HepG2 (cell line): ENCODE measurements at regions not wholly inside any gene's neighbourhood (a gene's known extent, or its start where the extent isn't known, plus 50 kb on each side); places are given as distances from the start of the nearest gene placed in this dataset.

Experiments used
- ATAC-seq: fragments of 200-7000 bp; cut with Tn5 transposase; 3 replicates; pipeline ENCODE4 v1.9.1; 2020; ENCODE audit warnings: mild to moderate bottlenecking, moderate library complexity
- BruUV-seq: library from RNA; stranded (reverse); fragments of 400-500 nt; replicated peaks from 2 replicates; lab custom pipeline; 2021; lab: Mats Ljungman, UMichigan
- CTCF ChIA-PET: fragments of 300-600 bp; formaldehyde crosslinking; extraction: SDS; loops from one replicate; lab custom pipeline; 2021; ENCODE audit warnings: low total read pairs, inconsistent platforms, low intra/inter-chr PET ratio; lab: Yijun Ruan, JAX
- POLR2A ChIA-PET: fragments of 350-600 bp; sonication (Branson Sonifier 250); formaldehyde crosslinking; loops from one replicate; lab custom pipeline; 2020; ENCODE audit warnings: antibody characterized with exemption, inconsistent platforms; lab: Yijun Ruan, JAX
- DNase-seq: peaks from one replicate; pipeline ENCODE4 v3.0.0-alpha.2; 2015; ENCODE audit warnings: low spot score
- FAIRE-seq: peaks from 3 replicates; lab custom pipeline; 2011; peaks lifted over from hg19 to GRCh38; lab: Jason Lieb, UNC
- H2AFZ ChIP-seq: one replicate; pipeline ENCODE4 v1.6.1; 2011; ENCODE audit warnings: low read length, inconsistent platforms
- H3K27ac ChIP-seq: fragments of 300-600 bp; 3 replicates; pipeline ENCODE4 v1.8.0; 2011; ENCODE audit warnings: mixed run types, mild to moderate bottlenecking, mixed read lengths, low read length, inconsistent platforms; ENCODE audit not compliant: insufficient read depth; ENCODE audit errors: extremely low read length
- H3K27me3 ChIP-seq, 2 experiments: fragments of 200-600 bp in 1 of 2; 2 replicates in 1 of 2; 3 replicates in 1 of 2; pipeline versions ENCODE4 v1.6.0 to v1.8.0; 2011; ENCODE audit warnings: low read length in 2 of 2, mild to moderate bottlenecking in 2 of 2, moderate library complexity in 2 of 2, inconsistent platforms in 1 of 2; ENCODE audit not compliant: insufficient read depth in 2 of 2, control insufficient read depth in 1 of 2
- H3K36me3 ChIP-seq, 2 experiments: fragments of 200-600 bp in 1 of 2; replicated peaks in 1 of 2; 2 replicates in 1 of 2; 3 replicates in 1 of 2; pipeline versions ENCODE4 v1.5.1 to v1.8.0; 2011; ENCODE audit warnings: low read length in 2 of 2, inconsistent platforms in 1 of 2; ENCODE audit not compliant: insufficient read depth in 2 of 2, control insufficient read depth in 1 of 2
- H3K4me1 ChIP-seq: 2 replicates; pipeline ENCODE4 v1.5.1; 2012; ENCODE audit warnings: low read length, inconsistent platforms; ENCODE audit not compliant: insufficient read depth
- H3K4me2 ChIP-seq: 2 replicates; pipeline ENCODE4 v1.6.0; 2011; ENCODE audit warnings: low read depth, low read length, inconsistent platforms
- H3K4me3 ChIP-seq, 3 experiments: fragments of 200-600 bp in 1 of 3; sonication (generic), shearing (Covaris generic) in 1 of 3; replicated peaks in 1 of 3; 2 replicates each; pipeline ENCODE4 v1.5.1; 2011 to 2016; ENCODE audit warnings: low read length in 3 of 3, inconsistent platforms in 2 of 3, low read depth in 2 of 3, mild to moderate bottlenecking in 2 of 3, control low read depth in 1 of 3, mixed read lengths in 1 of 3; ENCODE audit not compliant: insufficient read depth in 1 of 3
- H3K79me2 ChIP-seq: one replicate; pipeline ENCODE4 v1.6.1; 2011; ENCODE audit warnings: low read length, inconsistent platforms; ENCODE audit not compliant: insufficient read depth
- H3K9ac ChIP-seq: 2 replicates; pipeline ENCODE4 v1.6.0; 2011; ENCODE audit warnings: mild to moderate bottlenecking, low read depth, low read length, inconsistent platforms; ENCODE audit not compliant: insufficient read depth
- H3K9me3 ChIP-seq: 2 replicates; pipeline ENCODE4 v1.5.1; 2012; ENCODE audit warnings: mild to moderate bottlenecking, low read length
- H4K20me1 ChIP-seq: 2 replicates; pipeline ENCODE4 v1.6.0; 2011; ENCODE audit warnings: inconsistent platforms, mild to moderate bottlenecking, low read length, moderate library complexity; ENCODE audit not compliant: insufficient read depth
- HNRNPH1 ChIP-seq: fragments of 200-400 bp; formaldehyde crosslinking; optimal IDR thresholded peaks from 2 replicates; pipeline ENCODE3; 2017; ENCODE audit warnings: mild to moderate bottlenecking, low read depth, low read length
- IRX3 ChIP-seq: sonication (generic); formaldehyde crosslinking; IDR thresholded peaks from 2 replicates; pipeline ENCODE4 v1.8.1; 2023; ENCODE audit warnings: mild to moderate bottlenecking, low read depth, missing genetic modification reagents, borderline replicate concordance
- SMC3 ChIP-seq: IDR thresholded peaks from 2 replicates; pipeline ENCODE4 v1.6.1; 2011; ENCODE audit warnings: low read length, improper control_type of control experiment
- STAG1 ChIP-seq: sonication (generic); formaldehyde crosslinking; IDR thresholded peaks from 2 replicates; pipeline ENCODE4 v1.4.0; 2020; ENCODE audit warnings: missing genetic modification reagents
- ZFP1 ChIP-seq: IDR thresholded peaks from 2 replicates; pipeline ENCODE4 v1.6.1; 2016
- ZNF354B ChIP-seq: sonication (generic); formaldehyde crosslinking; IDR thresholded peaks from 2 replicates; pipeline ENCODE4 v1.8.0; 2022; ENCODE audit warnings: mild to moderate bottlenecking, missing genetic modification reagents
- ZNF460 ChIP-seq: sonication (generic); formaldehyde crosslinking; IDR thresholded peaks from 2 replicates; pipeline ENCODE4 v1.5.1; 2020; ENCODE audit warnings: missing genetic modification reagents, mild to moderate bottlenecking, borderline replicate concordance
- ZNF629 ChIP-seq: sonication (generic); formaldehyde crosslinking; conservative IDR thresholded peaks from 2 replicates; pipeline ENCODE4 v1.5.0; 2020; ENCODE audit warnings: missing genetic modification reagents
- WGBS: methylation state at CpG from one replicate; pipeline ENCODE4 v1.1.6; 2017; ENCODE audit warnings: low lambda C conversion rate; 5-methylcytosine and 5-hydroxymethylcytosine counted together
- in situ Hi-C: cut with HindIII; loops from 2 replicates; pipeline ENCODE4 v1.10.0; 2017; ENCODE audit warnings: low pct_unique_long_range_greater_than_20kb; ENCODE audit not compliant: extremely low pct_ligation_motif_present
- intact Hi-C: fragments of 100-400 bp; cut with micrococcal nuclease; formaldehyde crosslinking; loops from one replicate; pipeline ENCODE4 v1.10.0; 2022; ENCODE audit not compliant: unreplicated experiment
- TF ChIP-seq, protein P1 (sequence below): sonication (generic); formaldehyde crosslinking; IDR thresholded peaks from 2 replicates; pipeline ENCODE4 v1.5.0; 2020; ENCODE audit warnings: mild to moderate bottlenecking, missing genetic modification reagents, moderate library complexity
- TF ChIP-seq, protein P2 (sequence below): sonication (generic); formaldehyde crosslinking; IDR thresholded peaks from 2 replicates; pipeline ENCODE4 v1.4.0; 2020; ENCODE audit warnings: low read depth, mild to moderate bottlenecking, missing genetic modification reagents
- TF ChIP-seq, protein P3 (sequence below): sonication (generic); formaldehyde crosslinking; IDR thresholded peaks from 2 replicates; pipeline ENCODE4 v1.9.0; 2021; ENCODE audit warnings: missing genetic modification reagents, mild to moderate bottlenecking, borderline replicate concordance
- TF ChIP-seq, protein P4 (sequence below): sonication (generic); formaldehyde crosslinking; IDR thresholded peaks from 2 replicates; pipeline ENCODE4 v1.5.0; 2020; ENCODE audit warnings: missing genetic modification reagents, mild to moderate bottlenecking, borderline replicate concordance
- TF ChIP-seq, protein P5 (sequence below): sonication (generic); formaldehyde crosslinking; IDR thresholded peaks from 2 replicates; pipeline ENCODE4 v1.4.0; 2020; ENCODE audit warnings: mild to moderate bottlenecking, missing genetic modification reagents

DNA sequence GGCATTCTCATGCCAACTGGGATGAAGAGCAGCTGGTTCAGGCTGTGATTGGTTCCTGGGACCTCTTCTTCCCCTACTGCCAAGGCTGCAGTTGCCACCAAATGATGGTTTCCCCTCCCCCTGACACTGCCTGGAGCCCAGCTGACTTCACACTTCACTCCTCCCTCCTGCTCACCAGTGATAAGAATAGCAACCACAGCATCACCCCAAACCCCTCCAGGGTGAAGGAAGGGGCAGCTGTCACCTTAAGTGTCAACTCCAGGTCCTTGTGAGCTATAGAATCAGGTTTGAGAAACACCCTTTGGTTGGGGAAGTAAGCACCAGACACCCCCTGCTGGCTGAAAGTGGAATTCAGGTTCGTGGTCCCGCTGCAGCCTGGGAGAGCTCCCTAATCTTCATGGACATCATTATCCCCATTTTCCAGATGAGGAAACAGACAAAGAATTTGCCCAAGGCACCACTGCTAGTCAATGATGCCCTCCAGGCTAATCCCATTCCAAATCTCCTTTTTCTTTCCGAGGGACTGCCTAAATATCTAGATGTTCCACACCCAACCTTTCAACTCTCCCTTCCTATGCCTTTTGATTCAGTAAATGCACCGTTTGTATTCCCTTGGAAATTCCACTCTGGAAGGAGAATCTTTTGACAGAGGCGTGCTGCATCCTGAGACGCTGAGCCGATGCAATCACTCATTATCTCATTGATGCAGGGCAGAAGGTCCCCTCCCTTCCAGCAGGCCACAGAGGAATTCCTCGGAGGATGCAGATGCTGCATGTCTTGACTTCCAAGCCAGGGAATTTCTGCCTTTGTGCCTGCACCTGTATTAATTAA, 50.6 kb upstream of the UQCRFS1 start:
- Histone ChIP-seq H3K4me2 (no peak overlapping the region), H2AFZ (no peak overlapping the region), H3K9ac (no peak overlapping the region), H4K20me1 (no peaks in the 10 kb centered on the region), H3K79me2 (no peaks in the 10 kb centered on the region), H3K36me3 (no peaks in the 10 kb centered on the region), H3K27ac (no peak overlapping the region), H3K4me1 (no peaks in the 10 kb centered on the region), H3K4me3 (no peak overlapping the region), H3K27me3 (no peaks in the 10 kb centered on the region; a peak in 1 of 5 replicates), H3K9me3 (no peaks in the 10 kb centered on the region)
- FAIRE-seq (peak; percentile 8), DNase-seq (peak; percentile 11), ATAC-seq (peak; percentile 69)
- ChIA-PET CTCF (no interaction called here), POLR2A (no interaction called here)
- WGBS, result 8% methylated on average over 8 of the region's 8 CpGs
- intact Hi-C loops, result loop anchor here (2.0 kb wide), 1 partner anchor 179 kb away; no protein-coding TSS in a partner anchor
- BruUV-seq, result no TSS peak
- in situ Hi-C loops, result loop anchor here (10.0 kb wide), 1 partner anchor 529 kb away; no protein-coding TSS in a partner anchor
- TF ChIP-seq SMC3 (peak; percentile 52; the same call in 1 of the 2 replicates), STAG1 (CRISPR knock-in tag) (peak; percentile 54), ZNF460 (no peak), ZNF629 (CRISPR knock-in tag) (peak; percentile 39)
- TF ChIP-seq, protein P1, sequence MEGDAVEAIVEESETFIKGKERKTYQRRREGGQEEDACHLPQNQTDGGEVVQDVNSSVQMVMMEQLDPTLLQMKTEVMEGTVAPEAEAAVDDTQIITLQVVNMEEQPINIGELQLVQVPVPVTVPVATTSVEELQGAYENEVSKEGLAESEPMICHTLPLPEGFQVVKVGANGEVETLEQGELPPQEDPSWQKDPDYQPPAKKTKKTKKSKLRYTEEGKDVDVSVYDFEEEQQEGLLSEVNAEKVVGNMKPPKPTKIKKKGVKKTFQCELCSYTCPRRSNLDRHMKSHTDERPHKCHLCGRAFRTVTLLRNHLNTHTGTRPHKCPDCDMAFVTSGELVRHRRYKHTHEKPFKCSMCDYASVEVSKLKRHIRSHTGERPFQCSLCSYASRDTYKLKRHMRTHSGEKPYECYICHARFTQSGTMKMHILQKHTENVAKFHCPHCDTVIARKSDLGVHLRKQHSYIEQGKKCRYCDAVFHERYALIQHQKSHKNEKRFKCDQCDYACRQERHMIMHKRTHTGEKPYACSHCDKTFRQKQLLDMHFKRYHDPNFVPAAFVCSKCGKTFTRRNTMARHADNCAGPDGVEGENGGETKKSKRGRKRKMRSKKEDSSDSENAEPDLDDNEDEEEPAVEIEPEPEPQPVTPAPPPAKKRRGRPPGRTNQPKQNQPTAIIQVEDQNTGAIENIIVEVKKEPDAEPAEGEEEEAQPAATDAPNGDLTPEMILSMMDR (CRISPR knock-in tag), result peak; percentile 74

DNA sequence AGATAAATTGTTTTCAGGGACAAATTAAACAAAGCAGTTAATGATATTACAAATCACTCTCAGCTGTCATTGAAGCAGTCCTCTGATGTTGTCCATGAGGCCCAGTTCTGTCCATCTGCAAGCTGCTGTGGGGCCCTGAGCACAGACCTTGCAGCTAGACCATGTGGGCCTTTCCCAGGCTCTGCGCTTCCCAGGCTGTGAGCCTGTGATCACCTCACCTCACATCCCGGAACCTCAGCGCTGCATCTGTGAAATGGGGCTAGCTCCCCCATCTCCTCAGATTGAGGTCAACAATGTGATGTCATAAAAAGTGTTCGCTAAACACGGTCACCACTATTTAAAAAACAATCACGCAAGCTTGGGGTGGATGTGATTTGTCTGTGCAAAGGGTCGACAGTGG, 51.9 kb upstream of the UQCRFS1 start:
- H3K27ac ChIP-seq, result no peak overlapping the region
- 33% methylated on average over 7 of the region's 7 CpGs for WGBS
- no peaks in the 10 kb centered on the region for H4K20me1 ChIP-seq
- H3K9me3 ChIP-seq, result no peaks in the 10 kb centered on the region
- ATAC-seq, result no peak
- intact Hi-C loops (no loop called here), in situ Hi-C loops (loop anchor here (10.0 kb wide), 1 partner anchor 530 kb away; no protein-coding TSS in a partner anchor)
- no peak for DNase-seq
- CTCF ChIA-PET, result no interaction called here
- POLR2A ChIA-PET, result no interaction called here
- H3K9ac ChIP-seq, result no peak overlapping the region
- no TSS peak for BruUV-seq
- peaks cover 0 to 5% of the 10 kb centered on the region in 2 experiments; a peak in 1 of 5 replicates for H3K27me3 ChIP-seq
- no peaks in the 10 kb centered on the region for H3K4me1 ChIP-seq
- H3K4me3 ChIP-seq, result no peak overlapping the region
- H3K36me3 ChIP-seq, result no peaks in the 10 kb centered on the region
- no peak overlapping the region for H3K4me2 ChIP-seq
- FAIRE-seq, result no peak
- no peak overlapping the region for H2AFZ ChIP-seq
- no peaks in the 10 kb centered on the region for H3K79me2 ChIP-seq
- TF ChIP-seq ZFP1 (CRISPR knock-in tag) (no peak), HNRNPH1 (no peak), ZNF354B (CRISPR knock-in tag) (no peak), IRX3 (CRISPR knock-in tag) (no peak)
- TF ChIP-seq, protein P2, sequence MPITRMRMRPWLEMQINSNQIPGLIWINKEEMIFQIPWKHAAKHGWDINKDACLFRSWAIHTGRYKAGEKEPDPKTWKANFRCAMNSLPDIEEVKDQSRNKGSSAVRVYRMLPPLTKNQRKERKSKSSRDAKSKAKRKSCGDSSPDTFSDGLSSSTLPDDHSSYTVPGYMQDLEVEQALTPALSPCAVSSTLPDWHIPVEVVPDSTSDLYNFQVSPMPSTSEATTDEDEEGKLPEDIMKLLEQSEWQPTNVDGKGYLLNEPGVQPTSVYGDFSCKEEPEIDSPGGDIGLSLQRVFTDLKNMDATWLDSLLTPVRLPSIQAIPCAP, result no peak
- TF ChIP-seq, protein P3, sequence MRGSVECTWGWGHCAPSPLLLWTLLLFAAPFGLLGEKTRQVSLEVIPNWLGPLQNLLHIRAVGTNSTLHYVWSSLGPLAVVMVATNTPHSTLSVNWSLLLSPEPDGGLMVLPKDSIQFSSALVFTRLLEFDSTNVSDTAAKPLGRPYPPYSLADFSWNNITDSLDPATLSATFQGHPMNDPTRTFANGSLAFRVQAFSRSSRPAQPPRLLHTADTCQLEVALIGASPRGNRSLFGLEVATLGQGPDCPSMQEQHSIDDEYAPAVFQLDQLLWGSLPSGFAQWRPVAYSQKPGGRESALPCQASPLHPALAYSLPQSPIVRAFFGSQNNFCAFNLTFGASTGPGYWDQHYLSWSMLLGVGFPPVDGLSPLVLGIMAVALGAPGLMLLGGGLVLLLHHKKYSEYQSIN (CRISPR knock-in tag), result no peak
- TF ChIP-seq, protein P4, sequence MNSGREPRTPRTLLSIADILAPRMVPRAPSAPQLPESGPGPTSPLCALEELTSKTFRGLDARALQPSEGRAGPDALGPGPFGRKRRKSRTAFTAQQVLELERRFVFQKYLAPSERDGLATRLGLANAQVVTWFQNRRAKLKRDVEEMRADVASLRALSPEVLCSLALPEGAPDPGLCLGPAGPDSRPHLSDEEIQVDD (CRISPR knock-in tag), result no peak
- TF ChIP-seq, protein P5, sequence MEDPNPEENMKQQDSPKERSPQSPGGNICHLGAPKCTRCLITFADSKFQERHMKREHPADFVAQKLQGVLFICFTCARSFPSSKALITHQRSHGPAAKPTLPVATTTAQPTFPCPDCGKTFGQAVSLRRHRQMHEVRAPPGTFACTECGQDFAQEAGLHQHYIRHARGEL (CRISPR knock-in tag), result no peak
